ENCODE measurements at regions not wholly inside any gene's neighbourhood (a gene's known extent, or its start where the extent isn't known, plus 50 kb on each side); places are given as distances from the start of the nearest gene placed in this dataset.
"Not testable (repeated sequence)": the region's sequence is repeated elsewhere in the genome, so short reads cannot be mapped to it uniquely, and the experiment has no call there.

DNA sequence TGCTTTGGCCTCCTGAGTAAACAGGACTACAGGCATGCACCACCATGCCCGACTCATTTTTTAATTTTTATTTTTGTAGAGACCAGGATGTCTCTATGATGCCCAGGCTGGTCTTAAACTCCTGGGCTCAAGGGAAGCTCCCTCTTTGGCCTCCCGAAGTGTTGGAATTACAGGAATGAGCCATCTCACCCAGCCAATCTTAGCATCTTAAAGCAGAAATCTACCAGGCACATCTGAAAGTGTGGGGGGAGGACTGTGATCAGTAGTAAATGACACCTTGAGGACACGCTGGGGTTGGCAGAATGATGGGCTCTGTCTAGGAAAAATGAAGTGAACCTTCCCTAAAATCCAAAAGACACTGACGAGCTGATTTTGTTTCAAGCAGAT lies 149.2 kb downstream of the SPATA18 start:
- H3K4me3 ChIP-seq (ENCODE audit: low read depth, low read length), result no peak overlapping the region
- TF ChIP-seq, protein P1, sequence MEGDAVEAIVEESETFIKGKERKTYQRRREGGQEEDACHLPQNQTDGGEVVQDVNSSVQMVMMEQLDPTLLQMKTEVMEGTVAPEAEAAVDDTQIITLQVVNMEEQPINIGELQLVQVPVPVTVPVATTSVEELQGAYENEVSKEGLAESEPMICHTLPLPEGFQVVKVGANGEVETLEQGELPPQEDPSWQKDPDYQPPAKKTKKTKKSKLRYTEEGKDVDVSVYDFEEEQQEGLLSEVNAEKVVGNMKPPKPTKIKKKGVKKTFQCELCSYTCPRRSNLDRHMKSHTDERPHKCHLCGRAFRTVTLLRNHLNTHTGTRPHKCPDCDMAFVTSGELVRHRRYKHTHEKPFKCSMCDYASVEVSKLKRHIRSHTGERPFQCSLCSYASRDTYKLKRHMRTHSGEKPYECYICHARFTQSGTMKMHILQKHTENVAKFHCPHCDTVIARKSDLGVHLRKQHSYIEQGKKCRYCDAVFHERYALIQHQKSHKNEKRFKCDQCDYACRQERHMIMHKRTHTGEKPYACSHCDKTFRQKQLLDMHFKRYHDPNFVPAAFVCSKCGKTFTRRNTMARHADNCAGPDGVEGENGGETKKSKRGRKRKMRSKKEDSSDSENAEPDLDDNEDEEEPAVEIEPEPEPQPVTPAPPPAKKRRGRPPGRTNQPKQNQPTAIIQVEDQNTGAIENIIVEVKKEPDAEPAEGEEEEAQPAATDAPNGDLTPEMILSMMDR (IDR thresholded peaks at IDR 0.05; ENCODE audit: borderline replicate concordance, insufficient read depth, low read depth, low read length), result no peak

DNA sequence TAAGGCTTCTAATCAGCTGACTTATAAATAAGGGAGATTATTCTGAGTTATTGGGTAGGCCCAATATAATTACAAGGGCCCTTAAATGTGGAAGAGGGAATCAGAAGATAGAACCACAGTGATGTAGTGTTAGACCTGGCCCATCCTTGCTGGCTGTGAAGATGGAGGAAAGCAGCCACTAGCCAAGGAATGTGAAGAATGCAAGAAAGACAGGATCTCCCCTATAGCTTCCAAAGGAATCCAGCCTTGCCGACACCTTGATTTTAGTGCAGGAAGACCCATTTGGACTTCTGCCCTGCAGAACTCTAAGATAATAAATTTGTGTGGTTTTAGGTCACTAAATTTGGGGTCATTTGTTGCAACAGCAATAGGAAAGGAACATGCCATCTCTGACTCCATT lies 150.6 kb downstream of the SPATA18 start:
- H3K4me3 ChIP-seq (ENCODE audit: low read depth, low read length), result no peak overlapping the region
- TF ChIP-seq, protein P1 (IDR thresholded peaks at IDR 0.05; ENCODE audit: borderline replicate concordance, insufficient read depth, low read depth, low read length), result no peak

DNA sequence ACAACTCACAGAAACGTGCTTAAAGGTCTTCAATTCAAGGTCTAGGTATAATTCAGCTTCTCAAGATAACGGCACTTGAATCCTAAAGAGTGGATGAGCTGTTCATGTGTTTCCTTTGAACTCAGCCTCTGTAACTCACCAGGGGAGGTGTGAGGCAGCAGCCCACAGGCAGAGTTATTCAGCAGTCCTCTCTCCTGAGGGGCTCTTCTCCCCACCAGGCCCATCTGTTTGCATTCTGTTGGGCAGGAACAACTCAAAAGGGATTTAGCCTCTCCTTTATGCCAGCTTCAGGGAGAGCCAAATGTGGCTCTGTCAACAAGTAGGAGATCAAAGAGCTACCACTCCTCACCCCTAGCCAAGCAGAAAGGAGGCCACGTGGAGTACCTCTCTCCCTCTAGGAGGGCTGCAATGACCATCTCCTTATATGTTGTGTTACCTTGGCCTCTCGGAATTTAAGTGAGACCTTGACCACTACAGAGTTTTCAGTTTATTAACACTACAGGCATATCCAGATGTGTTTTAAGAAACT lies 151.2 kb downstream of the SPATA18 start:
- TF ChIP-seq, protein P1 (IDR thresholded peaks at IDR 0.05; ENCODE audit: borderline replicate concordance, insufficient read depth, low read depth, low read length), result no peak
- no peak overlapping the region for H3K4me3 ChIP-seq (ENCODE audit: low read depth, low read length)

DNA sequence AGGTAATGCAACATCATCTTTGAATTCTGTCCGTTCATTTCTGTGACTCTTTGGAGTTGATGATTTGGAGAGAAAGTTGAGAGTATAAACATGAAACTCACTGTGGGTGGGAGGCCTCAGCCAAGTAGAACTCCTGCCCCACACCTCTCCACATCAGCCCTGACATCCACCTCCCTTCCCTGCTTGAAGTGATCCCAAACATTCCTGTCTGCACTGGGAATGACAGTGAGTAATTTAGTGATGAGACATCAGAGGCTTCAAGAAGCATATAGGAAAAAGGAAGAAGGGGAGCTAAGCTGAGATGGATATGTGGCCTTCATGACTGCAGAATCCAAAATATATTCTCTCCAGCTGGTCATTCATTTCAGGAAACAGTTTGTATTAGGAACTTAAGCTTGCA lies 151.8 kb downstream of the SPATA18 start:
- no peak overlapping the region for H3K4me3 ChIP-seq (ENCODE audit: low read depth, low read length)
- TF ChIP-seq, protein P1 (IDR thresholded peaks at IDR 0.05; ENCODE audit: borderline replicate concordance, insufficient read depth, low read depth, low read length), result no peak

DNA sequence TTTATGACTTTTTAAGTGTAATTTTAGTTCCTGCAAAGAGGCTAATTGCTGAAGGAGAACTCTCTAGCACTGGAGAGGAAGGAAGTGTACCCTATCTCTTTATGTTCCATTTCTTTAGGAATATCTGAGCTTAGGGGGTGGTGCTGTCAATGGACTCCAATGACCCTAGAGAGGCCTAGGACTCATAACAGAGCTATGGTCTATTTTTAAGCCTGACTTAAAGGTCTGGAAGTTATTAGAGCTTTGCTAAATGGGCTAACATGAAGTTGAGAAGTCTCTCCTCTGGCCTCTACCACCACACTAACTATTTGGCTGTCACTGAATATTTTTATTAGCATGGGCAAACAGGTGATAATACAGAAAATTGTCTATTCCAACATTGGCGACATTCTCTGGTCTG lies 152.2 kb downstream of the SPATA18 start:
- H3K4me3 ChIP-seq (ENCODE audit: low read depth, low read length), result no peak overlapping the region
- TF ChIP-seq, protein P1 (IDR thresholded peaks at IDR 0.05; ENCODE audit: borderline replicate concordance, insufficient read depth, low read depth, low read length), result no peak

DNA sequence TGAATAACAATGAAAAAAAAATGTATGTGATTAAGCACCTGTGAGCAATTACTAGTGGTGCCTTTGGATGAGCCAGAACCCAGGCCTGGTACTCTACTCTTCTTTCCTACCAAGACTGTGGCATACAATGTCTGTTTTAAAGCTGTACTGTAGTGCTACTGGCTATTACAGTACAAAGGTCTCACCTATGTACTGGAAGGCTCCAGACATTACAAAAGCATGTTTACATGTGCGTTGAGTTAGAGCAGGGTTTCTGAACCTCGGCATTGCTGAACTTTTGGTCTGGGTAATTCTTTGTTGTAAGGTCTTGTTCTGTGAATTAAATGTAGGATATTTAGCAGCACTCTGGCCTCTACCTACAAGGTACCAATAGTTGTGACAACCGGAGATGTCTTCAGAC lies 153.8 kb downstream of the SPATA18 start:
- TF ChIP-seq, protein P1 (IDR thresholded peaks at IDR 0.05; ENCODE audit: borderline replicate concordance, insufficient read depth, low read depth, low read length), result no peak
- no peak overlapping the region for H3K4me3 ChIP-seq (ENCODE audit: low read depth, low read length)

DNA sequence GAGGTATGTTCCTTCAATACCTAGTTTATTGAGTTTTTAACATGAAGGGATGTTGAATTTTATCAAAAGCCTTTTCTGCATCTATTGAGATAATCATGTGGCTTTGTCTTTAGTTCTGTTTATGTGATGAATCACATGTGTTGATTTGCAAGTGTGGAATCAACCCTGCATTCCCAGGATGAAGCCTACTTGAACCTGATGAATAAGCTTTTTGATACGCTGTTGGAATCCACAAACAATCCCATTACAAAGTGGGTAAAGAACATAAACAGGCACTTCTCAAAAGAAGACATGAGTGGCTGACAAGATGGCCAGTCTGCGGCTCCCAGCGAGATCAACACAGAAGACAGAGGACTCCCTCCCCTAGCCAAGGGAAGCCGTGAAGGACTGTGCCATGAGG lies 156.0 kb downstream of the SPATA18 start:
- H3K4me3 ChIP-seq (ENCODE audit: low read depth, low read length), result not testable (repeated sequence)

DNA sequence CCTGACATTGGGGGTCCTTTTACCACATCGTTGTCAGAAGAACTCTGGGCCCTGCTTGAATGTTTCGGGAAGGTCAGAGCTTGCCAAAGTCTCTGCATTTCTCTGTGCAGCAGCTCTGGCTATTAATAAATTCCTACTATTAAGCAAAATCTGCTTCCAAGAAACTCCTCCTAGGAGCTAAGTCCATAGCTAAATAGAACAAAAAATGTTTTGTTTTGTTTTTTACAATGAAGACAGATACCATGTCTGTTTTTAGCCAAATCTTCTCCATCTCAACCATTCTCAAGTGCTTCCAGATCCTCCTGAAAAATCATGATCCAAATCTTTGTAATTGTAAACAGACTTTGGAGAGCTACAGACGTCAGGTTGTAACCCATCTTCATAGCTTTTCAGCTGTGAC lies 161.6 kb downstream of the SPATA18 start:
- TF ChIP-seq, protein P1 (IDR thresholded peaks at IDR 0.05; ENCODE audit: borderline replicate concordance, insufficient read depth, low read depth, low read length), result no peak
- no peak overlapping the region for H3K4me3 ChIP-seq (ENCODE audit: low read depth, low read length)

Data from GM12875 (cell line).